UCSD-AML1 (cell line): ENCODE measurements at regions not wholly inside any gene's neighbourhood (a gene's known extent, or its start where the extent isn't known, plus 50 kb on each side); places are given as distances from the start of the nearest gene placed in this dataset.

Source experiments
- DNase-seq: peaks from one replicate; lab custom pipeline; 2025; ENCODE audit not compliant: unreplicated experiment; lab: John Stamatoyannopoulos, UW

GRCh38 chr7:67547183-67547907 is 550.7 kb downstream of the TYW1 start:
- DNase-seq = no peak

- no peak for DNase-seq
These were observed 552.5 kb downstream of the TYW1 start for GRCh38 chr7:67549126-67549525.

DNA sequence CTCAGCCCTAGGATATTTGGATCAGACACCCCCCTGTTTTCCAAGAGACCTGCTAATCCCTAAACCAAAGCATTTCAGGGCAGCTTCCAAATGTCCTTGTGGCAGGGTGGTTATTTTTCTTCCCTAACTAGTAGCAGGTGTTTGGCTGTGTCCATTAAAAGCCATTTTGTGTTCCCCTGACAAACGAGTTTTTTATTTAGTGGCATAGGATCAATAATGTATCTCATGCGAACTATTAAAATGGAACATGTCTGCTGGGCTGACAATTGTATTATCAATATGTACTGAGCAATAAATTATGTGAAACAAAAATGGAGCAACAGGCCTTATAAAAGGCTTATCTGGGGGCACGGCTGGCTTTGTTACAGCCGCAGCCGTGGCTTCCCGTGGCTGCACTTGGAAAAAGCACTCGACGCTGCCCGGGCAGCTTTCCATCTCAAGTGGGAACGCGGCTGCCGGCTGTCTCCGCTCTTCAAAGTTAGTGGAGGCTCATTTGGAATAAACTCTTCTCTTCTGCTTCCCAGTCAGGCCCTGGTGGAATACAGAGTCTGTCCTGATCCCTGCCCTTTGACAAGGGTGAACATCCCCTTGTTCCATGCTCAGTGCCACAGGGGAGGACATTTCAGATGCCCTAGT is 554.3 kb downstream of the TYW1 start:
- no peak for DNase-seq

DNA sequence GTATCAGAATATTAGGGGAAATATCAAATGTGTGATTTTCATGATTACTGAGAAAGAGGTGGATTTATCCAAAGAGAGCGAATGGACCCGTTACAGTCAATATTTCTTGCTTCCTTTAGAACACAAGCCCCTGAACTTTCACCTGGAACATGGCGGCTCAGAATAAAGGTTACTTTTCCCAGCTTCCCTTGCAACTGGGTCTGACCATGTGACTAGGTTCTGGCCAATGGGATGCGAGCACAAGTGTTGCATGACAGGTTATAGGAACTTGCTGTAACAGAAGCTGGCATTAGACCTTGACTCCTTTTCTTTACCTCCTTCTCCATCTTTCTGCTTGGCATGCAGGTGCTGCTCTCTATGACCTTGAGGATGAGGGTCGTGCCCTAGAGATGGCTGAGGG is 556.1 kb downstream of the TYW1 start:
- DNase-seq = no peak

DNA sequence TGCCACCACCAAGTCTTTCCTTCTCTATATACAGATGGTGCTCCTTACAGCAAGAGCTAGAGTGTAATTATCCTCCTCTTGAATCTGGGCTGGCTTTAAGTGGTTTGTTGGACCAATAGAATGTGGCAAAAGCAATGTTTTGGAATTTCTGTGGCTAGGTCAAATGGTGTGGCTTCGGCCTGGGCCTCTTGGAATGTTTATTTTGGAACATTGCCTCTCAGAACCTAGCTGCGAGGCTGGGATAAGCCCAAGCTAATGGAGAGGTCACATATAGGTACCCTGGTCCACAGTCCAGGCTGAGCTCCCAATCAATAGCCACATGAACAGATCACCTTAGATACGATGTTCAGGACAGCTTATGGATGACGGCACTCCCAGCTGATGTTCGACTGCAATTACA is 556.7 kb downstream of the TYW1 start:
- DNase-seq = no peak

- no peak for DNase-seq
These were observed 558.4 kb downstream of the TYW1 start for GRCh38 chr7:67554986-67555385.

- no peak for DNase-seq
These were observed 568.3 kb downstream of the TYW1 start for GRCh38 chr7:67564959-67565358.

- no peak for DNase-seq
These were observed 569.5 kb downstream of the TYW1 start for GRCh38 chr7:67566101-67566500.

GRCh38 chr7:67571026-67571545 is 574.5 kb downstream of the TYW1 start:
- no peak for DNase-seq

DNA sequence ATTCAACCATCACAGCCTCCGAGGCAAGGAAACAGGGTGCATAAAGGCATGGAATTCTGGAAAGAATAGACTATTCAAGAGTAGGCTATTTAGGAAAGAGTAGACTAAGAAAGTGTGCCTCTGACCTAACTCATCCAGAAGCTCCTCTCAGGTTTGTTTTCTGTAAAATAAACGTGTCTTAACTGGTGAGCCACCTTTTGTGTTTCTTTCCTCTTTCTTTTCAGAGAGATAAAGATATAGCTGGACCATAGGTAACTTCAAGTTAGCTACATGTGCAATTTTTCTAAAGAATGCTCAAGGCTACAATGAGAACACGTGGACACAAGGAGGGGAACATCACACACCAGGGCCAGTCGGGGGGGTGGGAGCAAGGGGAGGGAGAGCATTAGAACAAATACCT is 577.0 kb downstream of the TYW1 start:
- no peak for DNase-seq

DNA sequence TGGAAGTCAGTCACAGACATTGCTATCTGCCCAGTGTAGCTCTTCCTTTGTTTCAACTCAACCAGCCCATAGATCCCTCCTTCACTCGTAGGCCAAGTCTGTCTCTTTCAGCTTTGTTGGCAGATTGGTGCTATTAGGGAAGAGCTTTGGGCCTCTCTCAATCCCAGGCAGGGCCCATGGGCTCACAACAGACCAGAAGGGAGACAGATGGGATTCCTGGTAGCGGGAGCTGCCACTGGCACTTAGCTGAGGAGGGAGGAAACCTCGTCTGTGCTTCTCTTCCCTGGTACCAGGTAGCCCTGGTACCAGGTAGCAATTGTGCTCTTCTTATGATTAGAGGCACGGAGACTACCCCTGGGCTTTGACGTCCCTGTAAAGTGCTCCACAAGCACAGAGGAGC is 592.0 kb downstream of the TYW1 start:
- DNase-seq = no peak

DNA sequence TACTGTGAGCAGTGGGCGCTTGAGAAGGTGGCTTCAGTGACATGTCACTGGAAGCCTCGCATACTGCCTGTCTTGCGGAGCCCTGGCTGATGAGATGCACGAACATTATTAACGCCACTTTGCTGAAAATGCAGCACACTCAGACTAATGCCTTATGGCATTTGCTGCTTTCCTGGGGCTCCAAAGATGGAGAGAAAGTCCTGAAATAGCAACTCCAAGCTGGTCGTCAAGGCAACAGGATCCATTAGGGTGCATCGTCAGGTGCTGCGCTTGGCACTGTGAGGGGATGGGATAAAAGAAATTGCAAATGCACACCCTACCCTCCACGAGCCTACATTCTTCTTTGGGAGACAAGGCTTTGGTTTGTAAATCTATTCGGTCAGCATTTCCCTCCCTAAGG is 592.5 kb downstream of the TYW1 start:
- DNase-seq = no peak

- no peak for DNase-seq
These were observed 594.0 kb downstream of the TYW1 start for GRCh38 chr7:67590649-67591048.

GRCh38 chr7:67593794-67594193 is 597.2 kb downstream of the TYW1 start:
- no peak for DNase-seq

DNA sequence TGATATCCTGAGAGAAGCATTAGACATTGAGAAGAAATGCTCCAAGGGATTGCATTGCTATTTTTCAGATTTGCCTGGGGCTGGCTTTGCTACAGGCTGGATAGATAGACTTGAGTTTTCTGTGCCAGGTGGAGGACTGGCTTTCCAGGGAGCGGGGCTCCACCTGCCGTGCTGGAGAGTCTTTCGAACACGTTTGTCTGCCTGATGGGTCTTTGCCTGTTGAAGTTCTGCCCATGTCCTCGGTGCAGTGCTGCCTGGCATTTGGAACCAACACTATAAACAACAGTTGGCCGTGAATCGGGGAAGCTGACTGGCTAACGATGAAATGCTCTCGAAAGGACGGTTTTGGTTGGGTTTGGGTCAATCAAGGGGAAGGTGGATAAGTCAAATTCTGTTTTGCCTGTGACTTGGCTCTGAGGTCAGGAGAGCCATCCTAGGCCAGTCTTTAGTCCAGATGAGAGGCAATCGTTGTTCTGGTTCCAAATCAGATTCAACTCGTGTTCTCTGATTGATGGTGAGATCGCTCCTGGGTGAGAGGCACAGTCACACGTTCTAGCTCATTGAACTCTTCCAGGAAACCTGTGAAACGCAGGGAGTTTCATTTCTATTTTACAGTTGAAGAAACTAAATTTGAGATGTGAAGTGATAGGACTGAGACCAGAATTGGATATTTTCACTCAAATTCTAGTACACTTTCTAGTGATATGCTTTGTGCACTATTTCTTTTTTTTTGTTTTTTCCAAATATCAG is 599.0 kb downstream of the TYW1 start:
- no peak for DNase-seq

DNA sequence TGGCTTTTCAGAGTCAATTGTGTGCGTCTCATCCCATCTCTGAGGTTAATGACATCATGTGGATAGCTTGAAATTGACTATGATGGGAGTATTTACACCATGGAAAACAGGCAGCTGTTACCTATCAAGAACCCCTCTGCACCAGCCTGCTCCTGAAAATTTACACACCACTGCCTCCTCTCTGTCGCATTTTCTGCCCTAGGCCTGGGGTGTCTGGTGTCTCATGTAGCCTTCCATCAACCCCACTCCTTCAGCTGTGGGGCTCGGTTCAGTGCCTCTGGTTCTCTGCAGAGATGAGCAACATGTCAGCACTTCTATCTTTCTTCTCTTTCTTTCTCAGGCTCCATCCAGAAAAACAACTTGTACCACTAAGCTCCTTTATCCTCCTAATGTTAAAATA is 600.5 kb downstream of the TYW1 start:
- no peak for DNase-seq

DNA sequence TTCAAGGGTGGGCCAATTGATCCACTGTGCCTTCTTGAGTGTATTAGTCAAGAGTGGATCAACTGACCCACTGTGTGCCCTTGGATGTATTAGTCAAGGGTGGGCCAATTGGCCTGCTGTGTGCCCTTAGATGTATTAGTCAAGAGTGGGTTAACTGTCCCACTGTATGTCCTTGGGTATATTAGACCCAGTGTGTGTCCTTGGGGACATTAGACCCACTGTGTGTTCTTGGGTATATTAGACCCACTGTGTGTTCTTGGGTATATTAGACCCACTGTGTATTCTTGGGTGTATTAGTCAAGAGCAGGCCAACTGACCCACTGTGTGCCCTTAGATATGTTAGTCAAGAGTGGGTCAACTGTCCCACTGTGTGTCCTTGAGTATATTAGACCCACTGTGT is 601.8 kb downstream of the TYW1 start:
- DNase-seq = no peak

DNA sequence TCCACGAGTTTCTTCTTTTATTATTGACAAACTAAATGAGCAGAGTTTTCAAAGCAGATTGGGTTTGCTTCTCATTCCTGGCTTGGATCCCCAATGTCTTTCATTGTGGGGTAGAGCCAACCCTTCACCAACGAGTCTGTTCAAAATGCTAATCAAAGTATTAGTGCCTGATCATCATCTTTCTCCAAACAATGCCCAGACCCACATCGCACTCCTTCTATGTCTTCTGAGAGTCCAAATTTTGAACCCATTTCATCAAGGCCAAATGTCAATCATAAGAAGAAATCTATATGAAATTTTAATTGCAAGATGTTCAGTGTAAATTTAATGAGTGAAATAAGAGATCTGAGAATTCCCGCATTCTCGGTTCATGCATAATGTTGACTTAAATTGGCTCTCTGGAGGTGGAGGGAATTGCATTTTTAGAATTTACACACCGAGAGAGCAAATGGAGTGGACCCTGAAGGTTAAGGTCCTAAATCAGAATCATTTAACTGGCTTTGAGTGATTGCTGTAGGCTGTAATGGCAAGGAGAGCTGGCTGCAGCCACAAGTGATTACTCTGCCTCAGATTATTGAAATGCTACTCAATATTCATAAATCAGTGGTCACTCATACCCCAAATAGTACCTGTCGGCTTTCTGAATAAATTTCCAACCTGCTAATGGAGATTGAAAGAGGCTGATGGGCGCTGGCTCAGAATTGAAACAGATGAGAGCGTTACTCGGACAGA is 602.9 kb downstream of the TYW1 start:
- DNase-seq = no peak

DNA sequence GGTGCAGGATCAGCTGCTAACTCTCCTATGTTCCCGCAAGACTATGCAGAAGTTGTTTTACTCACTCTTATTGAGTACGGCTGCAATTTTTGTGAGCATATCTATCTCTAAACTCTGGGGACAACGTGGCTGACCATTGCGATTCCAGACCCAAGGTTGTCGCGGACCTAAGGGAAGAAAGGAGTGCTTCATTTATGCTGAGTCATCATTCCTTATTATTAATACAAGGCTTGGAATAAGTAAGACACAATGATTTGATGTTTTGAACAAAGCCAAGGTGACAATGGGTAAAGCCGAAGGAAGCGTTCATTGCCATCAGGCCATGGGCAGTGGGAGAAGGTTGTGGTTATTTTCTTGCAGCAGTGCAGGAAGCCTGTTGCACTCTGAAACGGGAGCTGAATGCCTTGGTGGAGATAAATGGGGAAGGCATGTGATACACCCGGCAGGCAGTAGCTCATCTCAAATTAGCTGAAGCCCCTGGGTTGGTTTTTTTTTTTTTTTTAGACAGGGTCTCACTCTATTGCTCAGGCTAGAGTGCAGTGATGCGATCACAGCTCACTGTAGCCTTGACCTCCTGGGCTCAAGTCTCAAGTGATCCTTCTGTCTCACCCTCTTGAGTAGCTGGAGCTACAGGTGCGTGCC is 605.7 kb downstream of the TYW1 start:
- DNase-seq = no peak

DNA sequence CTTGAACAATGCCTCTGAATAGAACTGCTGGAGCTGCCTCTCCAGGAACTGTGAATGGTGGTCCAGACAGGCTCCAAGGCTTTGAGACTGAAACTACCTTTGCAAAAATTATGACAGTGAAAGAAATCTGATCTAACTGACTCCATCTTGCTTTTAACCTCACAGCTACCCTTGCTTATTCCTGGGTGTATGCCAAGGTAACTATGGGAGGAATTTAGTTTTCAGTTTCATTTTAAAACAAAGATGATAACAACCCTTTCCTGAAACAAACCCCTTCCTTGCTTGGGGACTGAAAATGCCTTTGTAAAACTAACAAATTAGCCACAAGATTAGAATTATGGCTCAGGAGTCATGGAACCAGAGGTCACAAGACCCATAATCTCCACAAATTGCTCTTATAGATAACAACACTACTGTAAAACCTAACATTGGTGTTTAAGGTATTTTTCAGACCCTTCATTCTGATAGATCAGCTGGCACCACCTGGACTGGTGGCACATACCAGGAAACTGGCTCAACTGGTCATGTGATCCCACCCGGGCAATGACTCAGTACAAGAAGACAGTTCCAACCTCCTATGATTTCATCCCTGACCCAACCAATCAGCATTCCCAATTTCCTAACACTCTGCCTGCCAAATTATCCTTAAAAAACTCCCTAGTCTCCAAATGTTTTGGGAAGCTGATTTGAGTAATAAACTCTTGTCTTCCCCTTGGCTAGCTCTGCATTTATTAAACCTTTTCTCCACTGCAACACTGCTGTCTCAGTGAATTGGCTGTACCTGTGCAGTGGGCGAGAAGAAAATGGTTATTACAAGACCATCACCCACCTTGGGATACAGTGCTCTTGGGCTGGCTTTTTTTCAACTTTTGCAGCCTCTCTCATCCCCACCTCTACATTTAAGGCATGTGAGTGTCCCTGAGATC is 608.1 kb downstream of the TYW1 start:
- no peak for DNase-seq
